ENCODE measurements at regions not wholly inside any gene's neighbourhood (a gene's known extent, or its start where the extent isn't known, plus 50 kb on each side); places are given as distances from the start of the nearest gene placed in this dataset.

GRCh38 chr21:31594279-31594678 lies 65.2 kb upstream of the SOD1 start:
- TF ChIP-seq GATA3 (IDR thresholded peaks at IDR 0.05; ENCODE audit: low read depth, low read length) (no peak), GATA2 (IDR thresholded peaks at IDR 0.05; ENCODE audit: low read depth, low read length) (no peak)

Data from SH-SY5Y (cell line).